HG03039 (cell line): ENCODE measurements at regions not wholly inside any gene's neighbourhood (a gene's known extent, or its start where the extent isn't known, plus 50 kb on each side); places are given as distances from the start of the nearest gene placed in this dataset.
"Not testable (repeated sequence)": the region's sequence is repeated elsewhere in the genome, so short reads cannot be mapped to it uniquely, and the experiment has no call there.

Experiments
- ATAC-seq: cut with Tn5 transposase; IDR thresholded peaks from one replicate; pipeline ENCODE4 v1.9.1; 2021; ENCODE audit warnings: mild to moderate bottlenecking, moderate library complexity; ENCODE audit not compliant: unreplicated experiment

DNA sequence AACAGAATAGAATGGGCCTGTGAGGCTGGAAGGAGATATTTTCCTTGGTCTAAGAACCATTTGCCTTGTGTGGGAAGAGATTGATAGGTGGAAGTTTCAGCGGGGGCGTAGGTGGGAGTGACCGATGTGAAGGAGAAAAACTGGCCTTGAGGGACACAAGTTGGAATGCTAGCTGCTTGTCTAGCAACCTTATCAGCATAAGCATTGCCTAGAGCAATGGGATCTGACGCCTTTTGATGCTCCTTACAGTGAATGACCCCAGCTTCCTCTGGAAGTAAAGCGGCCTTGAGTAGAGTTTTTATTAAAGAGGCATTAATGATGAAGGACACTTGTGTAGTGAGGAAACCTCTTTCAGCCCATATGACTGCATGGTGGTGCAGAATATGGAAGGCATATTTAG lies 843.8 kb upstream of the ANO3 start:
- not testable (repeated sequence) for ATAC-seq

- ATAC-seq: not testable (repeated sequence)
These were observed 830.5 kb upstream of the ANO3 start for GRCh38 chr11:25501426-25501825.

DNA sequence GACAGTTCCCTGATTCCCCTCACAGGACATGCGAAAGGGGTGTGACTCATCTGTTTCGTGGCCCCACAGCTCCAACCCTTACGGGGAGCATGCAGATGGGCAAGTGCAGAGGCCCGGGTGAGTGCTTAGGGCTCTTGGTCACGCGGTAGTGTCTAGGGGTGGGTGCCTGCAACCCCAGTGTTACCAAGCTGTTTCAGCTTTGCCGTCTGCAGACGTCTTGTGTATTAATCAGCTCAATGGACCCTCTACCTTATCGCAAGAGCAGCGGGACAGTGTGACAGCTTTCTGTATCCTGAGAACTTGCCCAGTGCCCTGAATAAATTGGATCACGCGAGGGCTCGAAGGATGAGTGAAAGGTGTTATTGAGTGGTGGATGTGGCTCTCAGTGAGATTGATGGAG lies 816.4 kb upstream of the ANO3 start:
- ATAC-seq: no peak

DNA sequence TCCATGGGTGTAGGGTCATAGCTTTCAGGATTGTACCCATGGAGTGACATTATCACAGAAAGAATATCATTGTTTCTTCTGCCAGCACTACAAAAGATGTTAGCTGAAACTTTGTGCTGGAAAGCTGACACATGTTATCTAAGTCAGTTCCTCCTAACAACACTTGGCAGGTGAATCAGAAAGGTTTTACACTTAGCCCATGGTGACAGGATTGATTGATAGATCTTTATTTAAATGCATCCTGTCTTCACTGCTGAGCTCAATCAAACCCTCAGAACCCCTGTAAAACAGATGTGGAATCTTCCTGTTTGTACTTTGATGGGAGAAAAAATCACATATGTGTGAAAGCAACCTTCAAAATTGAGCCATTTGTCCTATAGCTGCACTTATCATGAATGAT lies 811.5 kb upstream of the ANO3 start:
- no peak for ATAC-seq

DNA sequence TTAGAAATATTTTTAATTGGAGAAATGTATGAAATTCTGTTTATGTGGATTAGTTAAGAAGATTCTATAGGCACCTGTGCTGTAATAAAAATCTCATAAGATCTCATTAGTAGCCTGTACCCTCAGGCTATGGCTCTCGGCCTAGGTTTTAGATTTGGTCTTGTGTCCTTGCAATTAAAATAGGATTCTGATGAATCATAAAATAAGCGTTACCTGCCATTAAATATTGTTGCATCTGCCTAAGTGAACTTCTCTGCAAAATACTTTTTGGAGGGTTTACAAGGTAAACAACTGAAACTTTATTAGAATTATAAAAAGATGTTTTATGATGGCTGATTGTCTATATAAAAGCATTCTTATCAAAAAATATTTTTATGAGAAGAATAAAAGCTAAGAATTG lies 804.1 kb upstream of the ANO3 start:
- ATAC-seq: no peak

- ATAC-seq: no peak
These were observed 802.4 kb upstream of the ANO3 start for GRCh38 chr11:25529572-25529971.

GRCh38 chr11:25535467-25536272 lies 796.3 kb upstream of the ANO3 start:
- ATAC-seq: no peak

DNA sequence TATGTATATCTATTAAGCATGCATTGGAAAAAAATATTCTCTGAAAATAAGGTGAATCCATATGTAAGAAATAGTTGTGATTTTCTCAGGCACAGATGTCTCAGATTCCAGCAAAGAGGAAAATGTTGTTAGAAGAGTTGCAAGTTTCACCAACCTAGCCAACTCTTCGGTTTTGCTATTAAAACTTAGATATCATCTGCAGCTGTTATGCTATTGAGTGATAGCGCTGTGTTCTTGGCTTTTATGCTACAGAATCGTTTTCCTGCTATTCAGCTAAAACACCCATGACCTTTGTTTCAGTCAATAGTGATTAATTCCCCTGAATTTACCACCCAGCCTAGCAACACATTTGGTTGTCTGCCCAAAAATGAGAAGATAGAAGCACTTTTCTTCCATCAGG lies 795.6 kb upstream of the ANO3 start:
- ATAC-seq: no peak

GRCh38 chr11:25537393-25537792 lies 794.5 kb upstream of the ANO3 start:
- ATAC-seq: no peak

GRCh38 chr11:25547292-25547691 lies 784.6 kb upstream of the ANO3 start:
- ATAC-seq: no peak

DNA sequence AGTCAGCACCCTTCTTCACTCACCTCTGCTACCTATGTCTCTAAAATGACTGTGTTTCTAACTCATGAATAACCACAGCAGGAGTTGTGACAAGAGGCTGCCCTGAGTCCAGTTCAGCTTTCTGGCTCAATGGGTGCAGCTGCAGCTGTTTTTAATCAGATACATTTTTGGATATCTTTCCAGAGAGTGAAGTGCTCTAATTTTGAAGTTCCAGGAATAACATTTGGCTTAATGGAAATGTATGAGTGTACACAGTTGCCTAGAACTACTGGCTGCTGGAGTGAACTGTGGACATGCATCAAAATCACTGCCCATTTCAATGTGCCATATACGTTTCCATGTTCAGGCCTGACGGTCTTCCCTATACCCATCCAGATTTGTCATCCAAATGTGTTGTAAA lies 769.5 kb upstream of the ANO3 start:
- ATAC-seq: no peak

GRCh38 chr11:25565846-25566245 lies 766.1 kb upstream of the ANO3 start:
- ATAC-seq: no peak

DNA sequence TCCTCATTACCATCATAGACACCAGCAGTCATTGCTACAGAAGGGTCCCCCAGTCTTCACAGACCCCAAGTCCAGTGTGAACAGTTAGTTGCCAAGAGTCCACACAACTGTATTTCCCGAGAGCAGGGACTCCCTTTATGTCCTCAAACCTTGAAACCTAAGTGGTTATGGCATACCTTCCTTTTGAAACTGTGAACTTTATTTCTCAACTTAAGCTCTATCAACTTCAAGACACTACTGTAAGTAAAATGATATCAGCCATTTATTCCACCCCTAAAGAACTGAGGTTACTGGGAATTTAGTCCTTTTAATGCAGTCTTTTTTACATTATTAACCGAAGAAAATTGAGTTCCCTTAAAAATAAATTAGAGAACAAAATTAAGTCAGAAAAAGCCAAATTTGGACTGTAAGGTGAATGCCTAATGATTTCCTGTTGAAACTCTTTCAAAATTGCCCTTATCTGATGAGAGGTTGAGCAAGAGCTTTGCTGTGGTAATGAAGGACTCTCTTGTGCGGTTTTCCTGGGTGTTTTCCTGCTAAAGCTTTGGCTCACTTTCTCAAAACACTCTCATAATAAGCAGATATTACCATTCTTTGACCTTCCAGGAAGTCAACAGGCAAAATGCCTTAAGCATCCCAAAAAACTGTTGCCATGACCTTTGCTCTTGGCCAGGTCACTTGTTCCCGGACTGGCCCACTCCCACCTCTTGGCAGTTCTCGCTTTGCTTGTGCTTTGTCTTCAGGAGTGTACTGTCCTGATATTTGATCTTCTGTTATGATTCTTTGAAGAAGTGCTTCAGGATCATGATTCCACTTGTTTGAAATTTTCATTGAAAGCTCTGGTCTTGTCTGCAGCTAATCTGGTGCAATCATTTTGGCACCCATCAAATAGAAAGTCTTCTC lies 765.4 kb upstream of the ANO3 start:
- ATAC-seq: no peak

- no peak for ATAC-seq
These were observed 755.6 kb upstream of the ANO3 start for GRCh38 chr11:25576320-25576719.

GRCh38 chr11:25579554-25579953 lies 752.4 kb upstream of the ANO3 start:
- not testable (repeated sequence) for ATAC-seq

DNA sequence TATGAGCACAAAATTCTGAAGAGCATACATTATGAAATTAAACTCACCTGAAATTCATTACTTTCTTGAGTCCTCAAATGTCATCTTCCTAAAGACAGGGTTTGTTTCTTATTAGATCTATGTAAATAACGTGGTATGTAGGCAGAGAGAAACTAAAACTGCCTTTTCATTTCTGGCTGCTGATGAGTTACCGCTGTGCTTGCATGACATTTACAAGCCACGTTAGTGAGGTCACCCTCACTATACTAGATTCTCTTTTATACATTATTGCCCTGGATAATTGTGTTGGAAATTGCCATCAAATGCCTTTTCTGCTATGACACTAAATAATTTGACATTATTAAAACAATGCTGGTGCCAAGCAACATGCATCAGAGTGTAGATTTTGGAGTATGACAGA lies 748.3 kb upstream of the ANO3 start:
- no peak for ATAC-seq

DNA sequence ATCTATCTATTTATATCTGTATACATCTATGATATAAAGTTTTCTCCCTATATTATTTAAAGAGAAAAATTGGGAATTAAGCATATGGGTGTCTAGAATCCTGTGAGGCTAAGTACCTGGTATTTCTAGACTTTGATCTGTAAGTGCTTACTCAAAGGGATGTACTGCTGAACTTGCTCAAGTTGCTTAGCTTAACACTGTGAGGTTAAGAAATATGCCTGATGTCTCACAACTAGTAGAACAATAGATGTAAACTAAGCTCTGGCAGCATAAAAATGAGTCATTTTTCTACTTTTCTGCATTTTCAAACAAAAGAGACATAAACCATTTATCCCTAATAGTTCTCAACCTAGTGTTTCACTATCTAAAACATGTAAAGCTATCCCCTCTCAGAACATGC lies 744.4 kb upstream of the ANO3 start:
- no peak for ATAC-seq

- no peak for ATAC-seq
These were observed 738.7 kb upstream of the ANO3 start for GRCh38 chr11:25593221-25593620.

DNA sequence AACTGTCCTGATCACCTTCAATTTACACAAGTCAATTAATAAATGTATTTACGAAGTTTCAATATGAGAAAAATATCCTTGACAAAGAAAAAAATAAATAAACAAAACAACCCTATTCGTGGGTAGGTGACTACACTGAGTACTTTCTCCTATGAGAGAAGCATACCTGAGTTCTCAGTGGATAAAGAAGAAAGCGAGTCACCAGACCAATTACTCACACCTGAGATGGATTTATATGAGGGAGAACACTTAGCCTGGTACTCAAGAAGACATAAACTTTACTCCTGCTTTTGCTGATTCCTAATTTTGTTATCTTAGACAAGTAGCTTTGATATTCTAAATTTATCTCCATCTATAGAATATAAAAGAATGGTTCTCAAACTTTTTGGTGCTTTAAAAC lies 735.2 kb upstream of the ANO3 start:
- ATAC-seq: no peak

DNA sequence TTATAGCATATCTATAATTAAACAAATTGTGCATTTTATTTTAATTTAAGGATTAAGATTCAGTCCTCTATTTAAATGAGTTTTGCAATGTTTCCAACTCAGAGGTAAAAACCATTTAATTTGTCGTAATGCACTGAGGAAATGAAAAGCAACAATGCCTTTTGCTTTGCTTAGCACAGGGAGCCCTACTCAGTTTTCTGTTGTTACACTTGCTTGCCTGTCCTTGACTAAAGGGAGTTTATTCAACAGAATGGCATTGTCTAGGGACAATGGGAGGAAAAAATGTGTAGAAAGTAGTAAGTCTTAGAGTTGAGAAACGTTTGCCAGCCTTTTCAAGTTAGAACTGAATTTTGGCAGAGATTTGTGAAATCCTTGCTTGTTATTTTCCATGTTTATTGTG lies 734.2 kb upstream of the ANO3 start:
- ATAC-seq: no peak

DNA sequence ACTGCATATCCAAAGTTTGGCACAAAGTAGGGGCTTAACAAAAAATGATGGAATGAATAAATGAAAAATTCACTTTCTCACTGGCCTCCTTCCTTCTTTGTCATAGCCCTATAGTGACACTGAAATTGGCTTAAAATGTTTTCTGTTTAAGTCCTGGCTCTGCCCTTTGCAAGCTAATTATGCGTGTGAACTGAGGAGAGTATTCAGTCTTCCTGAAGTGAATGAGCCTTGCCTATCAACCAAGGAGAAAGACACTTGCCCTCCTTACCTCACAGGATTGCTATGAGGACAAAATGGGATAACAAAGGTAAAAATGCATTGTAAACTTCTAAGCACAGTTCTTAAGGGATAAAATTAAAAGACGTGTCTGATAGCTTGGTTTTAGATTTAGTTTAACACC lies 729.8 kb upstream of the ANO3 start:
- ATAC-seq: no peak

- no peak for ATAC-seq
These were observed 729.0 kb upstream of the ANO3 start for GRCh38 chr11:25602959-25603358.
